B cell (primary cell): ENCODE measurements at regions not wholly inside any gene's neighbourhood (a gene's known extent, or its start where the extent isn't known, plus 50 kb on each side); places are given as distances from the start of the nearest gene placed in this dataset.
"Not testable (repeated sequence)": the region's sequence is repeated elsewhere in the genome, so short reads cannot be mapped to it uniquely, and the experiment has no call there.

ENCODE experiments used
- CTCF ChIP-seq: fragments of 200-600 bp; IDR thresholded peaks from one replicate; pipeline ENCODE4 v1.8.0; 2022; ENCODE audit warnings: antibody characterized with exemption, mild to moderate bottlenecking
- EZH2 ChIP-seq: IDR thresholded peaks from 2 replicates; pipeline ENCODE4 v1.6.1; 2012; ENCODE audit warnings: borderline replicate concordance, low read depth, mild to moderate bottlenecking, moderate library complexity, low read length; ENCODE audit not compliant: insufficient read depth, poor library complexity, severe bottlenecking

- TF ChIP-seq EZH2, CTCF: not testable (repeated sequence)
These were observed 100.2 kb downstream of the APOB start for GRCh38 chr2:20943721-20944120.
